ENCODE measurements at regions not wholly inside any gene's neighbourhood (a gene's known extent, or its start where the extent isn't known, plus 50 kb on each side); places are given as distances from the start of the nearest gene placed in this dataset.

DNA sequence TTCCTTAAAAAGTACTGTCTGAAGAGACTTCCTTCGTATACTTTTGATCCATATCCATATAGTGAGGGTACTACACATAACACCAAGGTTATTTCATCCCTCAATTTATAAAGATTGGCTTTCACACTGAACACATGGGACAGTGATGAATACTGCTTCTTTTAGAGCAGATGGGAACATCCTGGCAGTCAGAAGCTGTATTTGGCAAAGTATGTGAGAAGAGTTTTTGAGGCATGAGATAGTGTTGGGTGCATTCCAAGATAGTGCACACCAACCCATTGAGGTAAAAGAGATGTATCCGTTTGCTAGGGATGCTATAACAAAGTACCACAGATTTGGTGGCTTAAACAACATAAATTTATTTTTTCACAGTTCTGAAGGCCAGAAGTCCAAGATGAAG, 141.1 kb downstream of the MOSPD2 start:
- Histone ChIP-seq H2BK20ac (ENCODE audit: low read depth, low read length, poor library complexity, severe bottlenecking) (no peak overlapping the region), H3K27ac (ENCODE audit: insufficient read length, low read depth, low read length) (no peak overlapping the region), H4K5ac (ENCODE audit: insufficient read length, low read depth, low read length) (no peak overlapping the region), H3K27me3 (ENCODE audit: insufficient read depth, low read length) (no peaks in the 10 kb centered on the region), H3K4me1 (ENCODE audit: insufficient read depth, low read length) (no peaks in the 10 kb centered on the region), H3K9me3 (ENCODE audit: control insufficient read depth, low read depth, low read length) (peaks cover 6% of the 10 kb centered on the region), H3K79me2 (ENCODE audit: insufficient read depth, low read length) (no peaks in the 10 kb centered on the region), H3K23ac (ENCODE audit: insufficient read length, low read depth, low read length) (no peak overlapping the region), H2AK5ac (ENCODE audit: insufficient read length, low read length) (no peak overlapping the region), H2BK12ac (ENCODE audit: insufficient read length, low read depth, low read length) (no peak overlapping the region), H2BK120ac (ENCODE audit: low read depth, low read length, poor library complexity, severe bottlenecking) (no peak overlapping the region), H3K9ac (ENCODE audit: extremely low read depth, insufficient read length, low read length) (no peak overlapping the region), H4K8ac (replicated peaks; ENCODE audit: insufficient read length, low read depth, low read length) (no peak overlapping the region), H4K20me1 (ENCODE audit: control insufficient read depth, insufficient read depth, insufficient read length) (no peaks in the 10 kb centered on the region), H2BK5ac (ENCODE audit: insufficient read length, low read length) (no peak overlapping the region), H3K4ac (ENCODE audit: low read depth, low read length) (no peak overlapping the region), H3K56ac (ENCODE audit: insufficient read length, low read depth, low read length) (no peak overlapping the region), H3K18ac (ENCODE audit: insufficient read length, low read depth, low read length) (no peak overlapping the region), H2BK15ac (ENCODE audit: low read depth, low read length) (no peak overlapping the region), H3K4me2 (ENCODE audit: insufficient read depth, insufficient read length, low read length) (no peak overlapping the region), H4K91ac (ENCODE audit: insufficient read length, low read depth, low read length) (no peak overlapping the region), H3K79me1 (ENCODE audit: insufficient read depth, low read depth, low read length, poor library complexity, severe bottlenecking) (no peaks in the 10 kb centered on the region), H2AFZ (ENCODE audit: low read length) (no peak overlapping the region), H3K14ac (ENCODE audit: insufficient read depth, low read length) (no peak overlapping the region), H3K23me2 (ENCODE audit: insufficient read length, low read depth, low read length, poor library complexity, severe bottlenecking) (no peaks in the 10 kb centered on the region), H3T11ph (ENCODE audit: low read length) (no peak overlapping the region)
- peaks cover 35 to 36% of the 10 kb centered on the region in 2 experiments for H3K9me3 Mint-ChIP-seq
- H3K4me1 Mint-ChIP-seq, result no peaks in the 10 kb centered on the region
- no peaks in the 10 kb centered on the region; the same call in 1 of the 2 replicates for H3K27me3 Mint-ChIP-seq (ENCODE audit: low read depth)
- TF ChIP-seq, protein P1, sequence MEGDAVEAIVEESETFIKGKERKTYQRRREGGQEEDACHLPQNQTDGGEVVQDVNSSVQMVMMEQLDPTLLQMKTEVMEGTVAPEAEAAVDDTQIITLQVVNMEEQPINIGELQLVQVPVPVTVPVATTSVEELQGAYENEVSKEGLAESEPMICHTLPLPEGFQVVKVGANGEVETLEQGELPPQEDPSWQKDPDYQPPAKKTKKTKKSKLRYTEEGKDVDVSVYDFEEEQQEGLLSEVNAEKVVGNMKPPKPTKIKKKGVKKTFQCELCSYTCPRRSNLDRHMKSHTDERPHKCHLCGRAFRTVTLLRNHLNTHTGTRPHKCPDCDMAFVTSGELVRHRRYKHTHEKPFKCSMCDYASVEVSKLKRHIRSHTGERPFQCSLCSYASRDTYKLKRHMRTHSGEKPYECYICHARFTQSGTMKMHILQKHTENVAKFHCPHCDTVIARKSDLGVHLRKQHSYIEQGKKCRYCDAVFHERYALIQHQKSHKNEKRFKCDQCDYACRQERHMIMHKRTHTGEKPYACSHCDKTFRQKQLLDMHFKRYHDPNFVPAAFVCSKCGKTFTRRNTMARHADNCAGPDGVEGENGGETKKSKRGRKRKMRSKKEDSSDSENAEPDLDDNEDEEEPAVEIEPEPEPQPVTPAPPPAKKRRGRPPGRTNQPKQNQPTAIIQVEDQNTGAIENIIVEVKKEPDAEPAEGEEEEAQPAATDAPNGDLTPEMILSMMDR (conservative IDR thresholded peaks at IDR 0.05), result no peak
- no peak overlapping the region for H3K27ac Mint-ChIP-seq
- no peak for DNase-seq
- no peak overlapping the region for H3K4me3 Mint-ChIP-seq
- WGBS (ENCODE audit: extremely low coverage, insufficient read length, low lambda C conversion rate), result no CpG with 5 or more reads among the region's 2 CpGs
- no peaks in the 10 kb centered on the region; a peak in 1 of 7 replicates for H3K36me3 Mint-ChIP-seq (ENCODE audit: insufficient read depth in 1 of 3, low read depth in 3 of 3)
